GM18505 (cell line): ENCODE measurements at regions not wholly inside any gene's neighbourhood (a gene's known extent, or its start where the extent isn't known, plus 50 kb on each side); places are given as distances from the start of the nearest gene placed in this dataset.

ENCODE experiments used
- ATAC-seq: cut with Tn5 transposase; IDR thresholded peaks from one replicate; pipeline ENCODE4 v1.9.1; 2021; ENCODE audit not compliant: unreplicated experiment
- POLR2A ChIP-seq: IDR thresholded peaks from 4 replicates; pipeline ENCODE4 v1.6.1; 2011; ENCODE audit warnings: borderline replicate concordance; ENCODE audit not compliant: insufficient read depth, insufficient read length; ENCODE audit errors: extremely low read depth

- ATAC-seq, result no peak
- TF ChIP-seq POLR2A, result no peak
Observed at GRCh38 chr7:25930492-25931048, 221.4 kb upstream of the NFE2L3 start.

GRCh38 chr7:25931156-25931555, 220.8 kb upstream of the NFE2L3 start:
- no peak for TF ChIP-seq POLR2A
- ATAC-seq, result no peak

DNA sequence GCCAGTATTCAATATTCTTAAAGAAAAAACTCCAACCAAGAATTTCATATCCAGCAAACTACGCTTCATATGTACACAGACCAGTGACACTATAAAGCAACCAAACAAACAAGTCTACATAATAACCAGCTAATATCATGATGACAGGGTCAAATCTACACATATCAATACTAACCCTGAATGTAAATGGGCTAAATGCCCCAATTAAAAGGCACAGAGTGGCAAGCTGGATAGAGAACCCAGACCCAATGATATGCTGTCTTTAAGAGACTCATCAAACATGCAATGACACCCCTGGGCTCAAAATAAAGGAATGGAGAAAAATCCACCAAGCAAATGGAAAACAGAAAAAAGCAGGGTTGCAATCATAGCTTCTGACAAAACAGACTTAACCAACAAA, 218.1 kb upstream of the NFE2L3 start:
- TF ChIP-seq POLR2A, result no peak
- ATAC-seq, result no peak

DNA sequence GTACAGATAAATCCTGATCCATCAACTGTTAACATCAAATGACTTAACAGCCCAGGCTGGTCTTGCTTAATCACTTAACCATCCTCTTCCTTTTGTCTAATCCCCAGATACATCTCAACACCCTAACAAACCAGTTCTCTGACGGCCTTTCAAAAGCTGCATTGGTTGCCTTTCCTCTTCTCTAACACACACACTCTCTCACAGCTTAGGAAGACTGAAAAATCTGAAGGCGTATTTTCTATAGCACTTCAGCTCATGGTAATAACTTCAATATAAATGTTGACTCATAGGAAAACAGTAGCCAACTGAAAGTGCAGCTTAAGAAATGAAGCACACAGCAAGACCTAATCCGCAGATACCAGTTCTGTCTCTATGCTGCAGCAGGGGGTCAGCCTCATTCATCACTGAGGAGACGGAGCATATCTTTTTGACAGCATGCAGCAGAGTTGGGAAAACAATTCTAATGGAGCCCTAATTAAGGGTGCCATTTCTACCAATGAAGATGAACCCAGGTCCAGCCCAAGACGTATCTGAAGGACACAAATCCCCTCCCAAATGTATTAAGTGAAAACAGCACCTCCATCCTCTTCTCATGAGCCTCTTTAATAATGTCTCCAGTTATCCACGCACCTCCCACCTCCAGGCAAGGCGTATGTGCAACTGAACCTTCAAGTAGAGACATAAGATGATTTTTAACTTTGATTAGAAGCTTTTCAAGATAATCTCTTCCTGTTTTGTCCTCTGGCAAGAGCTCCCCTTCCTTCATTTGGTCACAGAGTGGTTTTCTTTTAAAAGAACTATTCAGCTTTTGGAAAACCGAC, 211.7 kb upstream of the NFE2L3 start:
- TF ChIP-seq POLR2A, result no peak
- ATAC-seq, result no peak

DNA sequence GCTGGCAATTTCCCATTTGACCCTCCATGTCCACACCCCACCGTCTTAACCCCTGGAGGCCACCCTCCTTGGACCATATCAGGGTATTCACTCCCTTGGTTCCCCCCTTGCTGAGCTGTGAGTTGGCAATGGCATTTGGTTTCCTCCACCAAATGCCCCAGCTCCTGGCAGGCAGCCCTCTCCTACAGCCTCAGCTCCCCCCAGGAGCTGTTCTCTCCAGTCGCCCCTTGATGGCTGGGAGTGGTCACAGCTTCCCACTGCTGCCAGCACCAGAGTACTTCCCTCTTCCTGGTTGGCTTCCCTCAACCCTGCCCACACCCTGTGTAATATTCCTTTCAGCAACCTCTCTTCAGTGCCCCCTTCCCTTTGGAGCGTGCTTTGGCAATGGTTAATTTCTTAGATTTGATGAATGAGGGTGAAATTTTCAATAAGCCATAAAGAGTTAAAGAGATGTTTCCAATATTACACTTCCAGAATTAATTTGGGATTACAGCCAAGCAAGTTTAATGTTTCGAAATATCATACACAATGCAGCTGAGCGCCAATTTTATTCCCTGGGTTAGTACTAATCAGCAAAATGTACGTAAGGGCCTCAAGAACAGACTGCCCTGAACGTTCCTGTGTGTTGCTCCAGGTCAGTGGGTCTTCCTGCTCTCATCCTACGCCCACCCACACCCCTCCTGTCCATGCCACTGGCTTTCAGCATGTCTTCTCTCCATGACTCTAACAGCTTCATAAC, 207.1 kb upstream of the NFE2L3 start:
- no peak for TF ChIP-seq POLR2A
- no peak for ATAC-seq

GRCh38 chr7:25945608-25946007, 206.4 kb upstream of the NFE2L3 start:
- no peak for TF ChIP-seq POLR2A
- ATAC-seq, result no peak

DNA sequence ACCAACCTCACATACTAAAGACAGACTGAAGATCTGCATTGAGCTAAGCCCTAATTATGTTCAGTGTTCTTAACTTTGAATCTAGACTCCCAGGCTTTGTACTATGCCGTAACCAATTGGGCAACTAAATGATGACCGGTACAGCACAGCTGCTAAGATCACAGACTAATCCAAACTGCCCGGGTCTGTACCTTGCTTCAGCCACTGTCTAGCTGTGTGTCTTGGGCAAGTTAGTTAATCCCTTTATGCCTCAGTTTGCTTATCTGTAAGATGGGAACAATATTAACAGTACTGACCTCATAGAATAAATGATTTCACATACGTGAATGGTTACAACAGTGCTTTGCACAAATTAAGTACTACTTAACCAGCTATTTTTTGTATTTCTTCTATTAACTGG, 205.8 kb upstream of the NFE2L3 start:
- no peak for ATAC-seq
- no peak for TF ChIP-seq POLR2A

DNA sequence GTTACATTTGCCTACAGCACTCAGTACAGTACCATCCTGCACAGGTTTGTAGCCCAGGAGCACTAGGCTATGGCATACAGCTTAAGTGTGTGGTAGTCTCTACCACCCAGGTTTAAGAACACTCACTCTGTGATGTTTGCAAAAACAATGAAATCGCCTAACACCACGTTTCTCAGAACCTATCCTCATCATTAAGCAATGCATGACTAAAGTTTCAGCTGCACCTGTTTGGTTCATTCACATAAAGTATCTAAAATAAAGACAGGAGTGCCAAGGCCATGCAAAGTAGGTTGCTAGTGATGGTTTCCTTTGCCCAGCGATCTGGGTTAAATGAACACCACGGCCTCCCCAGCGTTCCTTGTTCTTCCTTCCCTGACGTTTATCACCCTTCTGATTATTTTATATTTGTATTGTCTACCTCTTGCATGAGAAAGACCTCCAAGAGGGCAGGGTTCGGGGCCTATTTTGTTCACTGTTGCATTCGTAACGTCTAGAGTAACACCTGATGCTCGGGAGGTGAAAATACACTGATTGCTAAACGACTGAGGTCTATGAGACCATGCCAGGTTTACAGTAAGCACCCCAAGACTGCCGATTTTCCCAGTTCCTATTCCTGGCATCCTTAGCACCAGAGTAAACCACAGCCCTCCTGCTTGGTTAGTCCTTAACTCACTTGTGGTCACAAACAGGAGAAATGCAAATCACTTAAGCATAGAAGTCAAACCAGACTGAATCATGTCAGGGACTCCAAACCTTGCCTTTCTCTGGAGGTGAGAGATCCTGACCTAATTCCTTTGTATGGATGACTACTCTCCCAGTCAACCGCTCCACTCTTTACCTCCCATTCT, 204.1 kb upstream of the NFE2L3 start:
- no peak for TF ChIP-seq POLR2A
- ATAC-seq, result no peak

GRCh38 chr7:25949736-25950487, 202.1 kb upstream of the NFE2L3 start:
- no peak for TF ChIP-seq POLR2A
- ATAC-seq, result no peak

DNA sequence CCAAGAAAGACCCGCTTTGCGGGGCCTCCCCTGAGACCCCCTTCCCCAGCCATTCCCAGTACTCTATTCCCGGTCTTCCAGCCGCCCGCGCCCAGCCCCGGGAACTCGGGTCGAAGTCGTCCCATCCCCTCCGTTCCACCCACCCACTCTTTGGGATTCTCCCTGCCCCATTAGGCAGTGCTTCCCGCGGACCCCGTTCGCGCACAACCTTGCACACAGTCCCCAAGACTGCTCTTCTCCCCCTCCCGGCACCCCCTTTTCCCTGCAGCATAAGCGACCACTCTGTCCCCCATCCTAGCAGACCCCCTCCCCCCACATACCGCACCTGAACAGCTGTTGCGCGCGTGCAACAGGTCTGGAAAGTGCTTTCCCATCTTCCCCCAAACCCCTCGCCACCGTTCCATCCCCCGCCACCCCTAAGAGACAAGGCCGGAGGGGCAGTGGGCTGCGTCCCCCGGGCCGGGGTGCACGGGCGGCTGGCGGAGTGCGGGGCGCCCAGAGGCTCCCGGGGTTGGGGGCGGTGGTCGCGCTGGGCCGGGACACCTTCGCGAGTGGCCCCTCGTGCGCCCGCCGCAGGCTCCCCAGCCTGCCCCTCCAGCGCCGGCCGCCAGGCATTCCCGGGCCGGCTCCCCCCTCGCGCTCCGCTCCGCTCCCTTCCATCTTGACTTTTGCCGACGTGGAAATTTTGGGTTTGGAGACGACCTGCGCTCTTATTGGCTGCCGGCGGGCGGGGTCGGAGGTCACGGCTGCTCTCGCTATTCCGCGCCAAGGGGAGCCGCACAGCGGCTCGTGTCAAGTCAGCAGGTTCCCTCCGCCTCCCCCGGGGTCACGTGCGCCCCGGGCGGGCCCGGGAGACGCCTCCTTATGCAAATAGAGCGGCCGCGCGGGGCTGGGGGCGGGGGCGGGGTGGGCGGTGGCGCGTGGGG, 201.2 kb upstream of the NFE2L3 start:
- TF ChIP-seq POLR2A, result peak; percentile 43
- ATAC-seq, result peak; percentile 91

DNA sequence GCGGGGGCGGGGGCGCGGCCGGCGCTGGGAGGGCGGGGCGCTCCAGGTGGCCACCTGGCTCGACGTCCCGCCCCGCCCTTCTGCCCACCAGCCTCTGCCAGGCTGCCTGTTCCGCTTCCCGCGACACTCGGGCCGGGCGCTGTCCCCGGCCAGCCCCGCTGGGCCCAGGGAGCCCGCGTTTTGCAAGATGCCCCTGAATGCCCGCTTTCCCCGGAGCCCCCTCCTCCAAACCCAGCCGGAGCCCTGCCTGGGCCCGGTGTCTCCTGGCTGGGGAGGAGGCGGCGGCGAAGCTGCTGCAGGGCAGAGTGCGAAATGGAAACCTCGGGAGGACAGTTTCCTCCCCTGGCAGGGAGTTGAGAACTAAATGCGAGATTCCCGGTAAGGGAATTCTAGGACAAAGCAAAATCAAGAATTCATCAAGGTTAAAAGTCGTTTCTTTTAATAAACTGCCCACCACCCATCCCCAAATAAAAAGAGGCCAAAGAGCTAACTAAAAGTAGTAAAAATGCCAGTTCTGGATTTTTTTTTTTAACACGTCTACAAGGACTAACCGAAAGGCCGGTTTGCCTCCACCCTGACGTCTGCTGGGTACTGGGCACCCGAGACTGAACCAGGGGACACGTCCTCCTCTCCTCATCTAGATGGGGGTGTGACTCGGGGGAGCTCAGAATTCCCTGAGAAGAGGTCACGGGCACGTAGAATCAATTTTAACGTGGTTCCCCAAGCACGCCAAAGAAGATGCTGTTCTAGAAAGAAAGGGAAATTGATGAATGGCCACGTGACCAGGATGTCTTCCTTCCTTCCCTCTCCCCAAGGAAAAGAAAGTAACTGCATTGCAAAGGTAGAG, 200.4 kb upstream of the NFE2L3 start:
- ATAC-seq, result peak; percentile 60
- TF ChIP-seq POLR2A, result peak; percentile 14
